ENCODE measurements at regions not wholly inside any gene's neighbourhood (a gene's known extent, or its start where the extent isn't known, plus 50 kb on each side); places are given as distances from the start of the nearest gene placed in this dataset. TPM values are rescaled to one million over a fixed set of nuclear protein-coding genes. Genes with fewer than 3 reads are reported as not detected.

GRCh38 chr16:20129375-20129774, 55.7 kb upstream of the GPR139 start:
- no TSS peak for BruUV-seq (replicated peaks)
- DNase-seq (ENCODE audit: low read depth, low spot score): no peak

More at GRCh38 chr16:20129375-20129774, 55.7 kb upstream of the GPR139 start:
- H3K27ac ChIP-seq (ENCODE audit: insufficient read depth, low read depth, low read length): no peak overlapping the region
- FAIRE-seq: no peak
- no peaks in the 10 kb centered on the region for H3K79me2 ChIP-seq (ENCODE audit: control insufficient read depth, insufficient read depth, low read length)
- no peak overlapping the region for H2AFZ ChIP-seq (ENCODE audit: low read depth, low read length)
- H3K9me1 ChIP-seq (replicated peaks; ENCODE audit: control insufficient read depth, extremely low read depth, insufficient read depth, low read length): no peaks in the 10 kb centered on the region
- no peaks in the 10 kb centered on the region for H4K20me1 ChIP-seq (replicated peaks; ENCODE audit: control insufficient read depth, extremely low read depth, insufficient read depth, low read length)
- H3K4me3 ChIP-seq (replicated peaks in 1 of 3; ENCODE audit: insufficient read depth in 1 of 3, low read depth in 1 of 3, low read length in 3 of 3): no peak overlapping the region
- no peaks in the 10 kb centered on the region for H3K36me3 ChIP-seq (ENCODE audit: control insufficient read depth in 2 of 2, extremely low read depth in 1 of 2, insufficient read depth in 2 of 2, low read length in 2 of 2)
- TF ChIP-seq GATA2 (IDR thresholded peaks at IDR 0.05; ENCODE audit: insufficient read depth, insufficient read length, low read depth, low read length) (no peak), POLR2AphosphoS5 (IDR thresholded peaks at IDR 0.05; ENCODE audit: insufficient read depth, low read depth, low read length) (no peak), JUN (IDR thresholded peaks at IDR 0.05; ENCODE audit: borderline replicate concordance, insufficient read depth, insufficient read length, low read depth) (no peak), MYC (IDR thresholded peaks at IDR 0.05; ENCODE audit: low read depth, low read length) (no peak), EZH2 (IDR thresholded peaks at IDR 0.05; ENCODE audit: borderline replicate concordance, low read depth, low read length, severe bottlenecking) (no peak)
- TF ChIP-seq, protein P1, sequence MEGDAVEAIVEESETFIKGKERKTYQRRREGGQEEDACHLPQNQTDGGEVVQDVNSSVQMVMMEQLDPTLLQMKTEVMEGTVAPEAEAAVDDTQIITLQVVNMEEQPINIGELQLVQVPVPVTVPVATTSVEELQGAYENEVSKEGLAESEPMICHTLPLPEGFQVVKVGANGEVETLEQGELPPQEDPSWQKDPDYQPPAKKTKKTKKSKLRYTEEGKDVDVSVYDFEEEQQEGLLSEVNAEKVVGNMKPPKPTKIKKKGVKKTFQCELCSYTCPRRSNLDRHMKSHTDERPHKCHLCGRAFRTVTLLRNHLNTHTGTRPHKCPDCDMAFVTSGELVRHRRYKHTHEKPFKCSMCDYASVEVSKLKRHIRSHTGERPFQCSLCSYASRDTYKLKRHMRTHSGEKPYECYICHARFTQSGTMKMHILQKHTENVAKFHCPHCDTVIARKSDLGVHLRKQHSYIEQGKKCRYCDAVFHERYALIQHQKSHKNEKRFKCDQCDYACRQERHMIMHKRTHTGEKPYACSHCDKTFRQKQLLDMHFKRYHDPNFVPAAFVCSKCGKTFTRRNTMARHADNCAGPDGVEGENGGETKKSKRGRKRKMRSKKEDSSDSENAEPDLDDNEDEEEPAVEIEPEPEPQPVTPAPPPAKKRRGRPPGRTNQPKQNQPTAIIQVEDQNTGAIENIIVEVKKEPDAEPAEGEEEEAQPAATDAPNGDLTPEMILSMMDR (IDR thresholded peaks at IDR 0.05; ENCODE audit: extremely low read depth in 1 of 2, insufficient read depth in 1 of 2, low read depth in 1 of 2, low read length in 2 of 2): no peak
- H3K4me2 ChIP-seq (ENCODE audit: insufficient read depth, low read length): no peak overlapping the region
- dilution Hi-C loops (cut with MboI; ENCODE audit: extremely low pct_ligation_motif_present, low sequenced_read_pairs): no loop called here
- no peak overlapping the region for H3K9ac ChIP-seq (replicated peaks; ENCODE audit: extremely low read depth, insufficient read depth, low read length)
- ChIA-PET POLR2A (no interaction called here), CTCF (no interaction called here)
- H3K4me1 ChIP-seq (ENCODE audit: control insufficient read depth, extremely low read depth, insufficient read depth, low read length): no peaks in the 10 kb centered on the region
- intact Hi-C loops (cut with micrococcal nuclease): no loop called here
- no peaks in the 10 kb centered on the region for H3K27me3 ChIP-seq (ENCODE audit: control insufficient read depth in 2 of 2, insufficient read depth in 2 of 2, low read length in 2 of 2)
- H3K9me3 ChIP-seq (replicated peaks; ENCODE audit: control insufficient read depth, insufficient read depth, low read length): no peaks in the 10 kb centered on the region

Small RNAs in the stretch of these regions (small RNA-seq; reads per million reads assigned to genes)
- gene SNRPEP3 (ENCODE audit: insufficient read depth, insufficient read length, low read depth, low replicate concordance): not detected
